ENCODE measurements at regions not wholly inside any gene's neighbourhood (a gene's known extent, or its start where the extent isn't known, plus 50 kb on each side); places are given as distances from the start of the nearest gene placed in this dataset.

GRCh38 chr7:125828153-125828700 lies 898.6 kb upstream of the POT1 start:
- Histone ChIP-seq H3K9me3 (ENCODE audit: low read depth) (no peaks in the 10 kb centered on the region), H3K36me3 (no peaks in the 10 kb centered on the region), H3K4me1 (no peaks in the 10 kb centered on the region), H3K4me2 (no peak overlapping the region), H2AFZ (replicated peaks) (no peak overlapping the region), H3K27ac (no peak overlapping the region), H3K79me2 (ENCODE audit: low read depth) (no peaks in the 10 kb centered on the region), H3K27me3 (no peaks in the 10 kb centered on the region), H4K20me1 (ENCODE audit: low read depth) (no peaks in the 10 kb centered on the region), H3K9ac (no peak overlapping the region), H3K4me3 (no peak overlapping the region), H3F3A (ENCODE audit: low read depth) (no peaks in the 10 kb centered on the region)
- Mint-ChIP-seq H3K36me3 (no peaks in the 10 kb centered on the region), H3K27ac (no peak overlapping the region), H3K4me3 (no peak overlapping the region), H3K4me1 (no peaks in the 10 kb centered on the region), H3K27me3 (ENCODE audit: insufficient read depth, low read depth) (no peaks in the 10 kb centered on the region), H3K9me3 (peaks cover 13% of the 10 kb centered on the region)
- no peak for TF ChIP-seq EZH2phosphoT487 (IDR thresholded peaks at IDR 0.05)
- no peak for TF ChIP-seq CTCF (IDR thresholded peaks at IDR 0.05)
- TF ChIP-seq EZH2 (IDR thresholded peaks at IDR 0.05), result no peak
- no peak for DNase-seq (ENCODE audit: low spot score)

- no peaks in the 10 kb centered on the region for H3K4me1 ChIP-seq
- no peaks in the 10 kb centered on the region for H3K9me3 ChIP-seq (ENCODE audit: low read depth)
- H3K27ac ChIP-seq, result no peak overlapping the region
- Mint-ChIP-seq H3K9me3 (peaks cover 3% of the 10 kb centered on the region), H3K36me3 (no peaks in the 10 kb centered on the region), H3K27ac (no peak overlapping the region), H3K27me3 (ENCODE audit: insufficient read depth, low read depth) (no peaks in the 10 kb centered on the region), H3K4me3 (no peak overlapping the region), H3K4me1 (no peaks in the 10 kb centered on the region)
- DNase-seq (ENCODE audit: low spot score), result no peak
- no peaks in the 10 kb centered on the region for H3K79me2 ChIP-seq (ENCODE audit: low read depth)
- H3K9ac ChIP-seq, result no peak overlapping the region
- H2AFZ ChIP-seq (replicated peaks), result no peak overlapping the region
- H3K36me3 ChIP-seq, result no peaks in the 10 kb centered on the region
- no peak overlapping the region for H3K4me3 ChIP-seq
- H3K4me2 ChIP-seq, result no peak overlapping the region
- no peaks in the 10 kb centered on the region for H3F3A ChIP-seq (ENCODE audit: low read depth)
- H3K27me3 ChIP-seq, result no peaks in the 10 kb centered on the region
- TF ChIP-seq EZH2 (IDR thresholded peaks at IDR 0.05), result no peak
- no peak for TF ChIP-seq CTCF (IDR thresholded peaks at IDR 0.05)
- TF ChIP-seq EZH2phosphoT487 (IDR thresholded peaks at IDR 0.05), result no peak
- no peaks in the 10 kb centered on the region for H4K20me1 ChIP-seq (ENCODE audit: low read depth)
Observed at GRCh38 chr7:125823538-125823937, 893.9 kb upstream of the POT1 start.

- Mint-ChIP-seq H3K27me3 (ENCODE audit: insufficient read depth, low read depth) (no peaks in the 10 kb centered on the region), H3K4me1 (no peaks in the 10 kb centered on the region), H3K27ac (no peak overlapping the region), H3K9me3 (no peaks in the 10 kb centered on the region), H3K4me3 (no peak overlapping the region), H3K36me3 (no peaks in the 10 kb centered on the region)
- Histone ChIP-seq H3F3A (ENCODE audit: low read depth) (no peaks in the 10 kb centered on the region), H3K4me2 (no peak overlapping the region), H3K36me3 (no peaks in the 10 kb centered on the region), H3K4me1 (no peaks in the 10 kb centered on the region), H2AFZ (replicated peaks) (no peak overlapping the region), H3K4me3 (no peak overlapping the region), H3K9me3 (ENCODE audit: low read depth) (no peaks in the 10 kb centered on the region), H3K79me2 (ENCODE audit: low read depth) (no peaks in the 10 kb centered on the region), H4K20me1 (ENCODE audit: low read depth) (no peaks in the 10 kb centered on the region), H3K9ac (no peak overlapping the region), H3K27ac (no peak overlapping the region), H3K27me3 (no peaks in the 10 kb centered on the region)
- DNase-seq (ENCODE audit: low spot score), result no peak
- TF ChIP-seq CTCF (IDR thresholded peaks at IDR 0.05) (no peak), EZH2 (IDR thresholded peaks at IDR 0.05) (no peak), EZH2phosphoT487 (IDR thresholded peaks at IDR 0.05) (no peak)
Observed at GRCh38 chr7:125820495-125820894, 890.9 kb upstream of the POT1 start.
